ENCODE measurements at regions not wholly inside any gene's neighbourhood (a gene's known extent, or its start where the extent isn't known, plus 50 kb on each side); places are given as distances from the start of the nearest gene placed in this dataset.
A peak's percentile ranks its signal among the peaks of the same experiment; 100 is the strongest.
"Not testable (repeated sequence)": the region's sequence is repeated elsewhere in the genome, so short reads cannot be mapped to it uniquely, and the experiment has no call there.

GRCh38 chr5:42948961-42949347, 91.2 kb downstream of the ANXA2R start:
- DNase-seq = no peak
- WGBS, 5 donors = 12 to 27% (median 21%) methylated on average over 10 of the region's 10 CpGs
- no peaks in the 10 kb centered on the region for H3K36me3 ChIP-seq
- peak overlapping the region; percentile 15 to 55 (median 37) for H3K4me3 ChIP-seq
- H3K9me3 ChIP-seq = peaks cover 0 to 28% (median 10%) of the 10 kb centered on the region in 4 donors
- intact Hi-C loops (cut with DNase I; ENCODE audit: low total_unique reads) = no loop called here
- TF ChIP-seq POLR2AphosphoS5 (IDR thresholded peaks at IDR 0.05) (no peak), POLR2A (IDR thresholded peaks at IDR 0.05) (no peak), EP300 (IDR thresholded peaks at IDR 0.05) (no peak)
- TF ChIP-seq, protein P1, sequence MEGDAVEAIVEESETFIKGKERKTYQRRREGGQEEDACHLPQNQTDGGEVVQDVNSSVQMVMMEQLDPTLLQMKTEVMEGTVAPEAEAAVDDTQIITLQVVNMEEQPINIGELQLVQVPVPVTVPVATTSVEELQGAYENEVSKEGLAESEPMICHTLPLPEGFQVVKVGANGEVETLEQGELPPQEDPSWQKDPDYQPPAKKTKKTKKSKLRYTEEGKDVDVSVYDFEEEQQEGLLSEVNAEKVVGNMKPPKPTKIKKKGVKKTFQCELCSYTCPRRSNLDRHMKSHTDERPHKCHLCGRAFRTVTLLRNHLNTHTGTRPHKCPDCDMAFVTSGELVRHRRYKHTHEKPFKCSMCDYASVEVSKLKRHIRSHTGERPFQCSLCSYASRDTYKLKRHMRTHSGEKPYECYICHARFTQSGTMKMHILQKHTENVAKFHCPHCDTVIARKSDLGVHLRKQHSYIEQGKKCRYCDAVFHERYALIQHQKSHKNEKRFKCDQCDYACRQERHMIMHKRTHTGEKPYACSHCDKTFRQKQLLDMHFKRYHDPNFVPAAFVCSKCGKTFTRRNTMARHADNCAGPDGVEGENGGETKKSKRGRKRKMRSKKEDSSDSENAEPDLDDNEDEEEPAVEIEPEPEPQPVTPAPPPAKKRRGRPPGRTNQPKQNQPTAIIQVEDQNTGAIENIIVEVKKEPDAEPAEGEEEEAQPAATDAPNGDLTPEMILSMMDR (IDR thresholded peaks at IDR 0.05) = no peak
- peak overlapping the region in 4 of 5 donors; percentile 87 to 94 (median 90) for H3K27ac ChIP-seq
- peaks cover 18 to 51% (median 34%) of the 10 kb centered on the region in 4 donors for H3K4me1 ChIP-seq
- peaks cover 27 to 100% (median 70%) of the 10 kb centered on the region in 3 donors for H3K27me3 ChIP-seq

DNA sequence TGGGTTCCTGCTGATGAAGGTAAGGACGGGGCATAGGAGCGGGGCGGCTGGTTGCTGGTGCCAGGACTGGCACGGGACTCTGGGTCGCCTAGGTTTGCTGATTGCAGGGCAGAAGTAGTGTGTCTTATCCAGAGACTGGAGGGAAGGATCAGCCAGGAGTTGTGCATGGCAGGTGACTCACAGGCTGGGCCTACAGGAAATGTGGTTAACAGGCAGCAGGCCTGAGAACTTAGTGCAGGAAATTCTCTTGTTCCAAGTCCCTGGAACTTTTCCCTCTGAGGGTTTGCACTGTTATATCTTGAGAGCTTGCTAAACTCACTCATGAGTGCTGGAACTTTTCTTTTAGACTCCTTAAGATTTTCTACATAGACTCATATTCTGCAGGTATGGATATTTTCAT, 95.1 kb downstream of the ANXA2R start:
- TF ChIP-seq EP300 (IDR thresholded peaks at IDR 0.05) (no peak), POLR2A (IDR thresholded peaks at IDR 0.05) (no peak)
- Histone ChIP-seq H3K27ac (no peak overlapping the region), H3K9me3 (peaks cover 0 to 4% (median 0%) of the 10 kb centered on the region in 4 donors), H3K4me3 (no peak overlapping the region), H3K27me3 (peaks cover 13 to 93% (median 36%) of the 10 kb centered on the region in 3 donors), H3K36me3 (no peaks in the 10 kb centered on the region), H3K4me1 (peaks cover 0 to 24% (median 14%) of the 10 kb centered on the region in 4 donors)
- DNase-seq = peak in 1 of 2 donors; percentile 36
- 67 to 81% (median 72%) methylated on average over 5 of the region's 5 CpGs for WGBS, 5 donors
- intact Hi-C loops (cut with DNase I; ENCODE audit: low total_unique reads) = no loop called here

GRCh38 chr5:42943931-42944631, 96.0 kb downstream of the ANXA2R start:
- DNase-seq = peak in 1 of 2 donors; percentile 16
- no peaks in the 10 kb centered on the region for H3K9me3 ChIP-seq
- H3K36me3 ChIP-seq = no peaks in the 10 kb centered on the region
- peak overlapping the region in 1 of 4 donors; percentile 17 for H3K4me3 ChIP-seq
- H3K27me3 ChIP-seq = peaks cover 7 to 93% (median 27%) of the 10 kb centered on the region in 3 donors
- TF ChIP-seq, protein P1 (IDR thresholded peaks at IDR 0.05) = no peak
- TF ChIP-seq EP300 (IDR thresholded peaks at IDR 0.05) (no peak), POLR2AphosphoS5 (IDR thresholded peaks at IDR 0.05) (no peak), POLR2A (IDR thresholded peaks at IDR 0.05) (no peak)
- WGBS, 5 donors = 29 to 44% (median 31%) methylated on average over 31 to 39 of the region's 39 CpGs
- peaks cover 0 to 15% (median 9%) of the 10 kb centered on the region in 4 donors for H3K4me1 ChIP-seq
- intact Hi-C loops (cut with DNase I; ENCODE audit: low total_unique reads) = no loop called here
- H3K27ac ChIP-seq = no peak overlapping the region

- H3K4me1 ChIP-seq = peaks cover 0 to 8% (median 6%) of the 10 kb centered on the region in 4 donors
- DNase-seq = no peak
- intact Hi-C loops (cut with DNase I; ENCODE audit: low total_unique reads) = no loop called here
- TF ChIP-seq, protein P1 (IDR thresholded peaks at IDR 0.05) = no peak
- TF ChIP-seq POLR2A (IDR thresholded peaks at IDR 0.05) = no peak
- TF ChIP-seq EP300 (IDR thresholded peaks at IDR 0.05) = no peak
- TF ChIP-seq POLR2AphosphoS5 (IDR thresholded peaks at IDR 0.05) = no peak
- H3K4me3 ChIP-seq = no peak overlapping the region
- peaks cover 0 to 69% (median 16%) of the 10 kb centered on the region in 3 donors for H3K27me3 ChIP-seq
- no peak overlapping the region for H3K27ac ChIP-seq
- H3K9me3 ChIP-seq = peaks cover 0 to 5% (median 0%) of the 10 kb centered on the region in 4 donors
- no peaks in the 10 kb centered on the region for H3K36me3 ChIP-seq
These were observed 99.3 kb downstream of the ANXA2R start for GRCh38 chr5:42940853-42941252.

- H3K4me3 ChIP-seq; H3K27ac ChIP-seq; intact Hi-C loops (cut with DNase I; ENCODE audit: low total_unique reads); DNase-seq; H3K36me3 ChIP-seq; H3K4me1 ChIP-seq: not testable (repeated sequence)
- 77 to 87% (median 83%) methylated on average over 8 of the region's 8 CpGs for WGBS, 5 donors
- Histone ChIP-seq H3K27me3 (peaks cover 0 to 18% (median 0%) of the 10 kb centered on the region in 3 donors), H3K9me3 (peaks cover 0 to 18% (median 16%) of the 10 kb centered on the region in 4 donors)
These were observed 108.1 kb downstream of the ANXA2R start for GRCh38 chr5:42932011-42932410.

DNA sequence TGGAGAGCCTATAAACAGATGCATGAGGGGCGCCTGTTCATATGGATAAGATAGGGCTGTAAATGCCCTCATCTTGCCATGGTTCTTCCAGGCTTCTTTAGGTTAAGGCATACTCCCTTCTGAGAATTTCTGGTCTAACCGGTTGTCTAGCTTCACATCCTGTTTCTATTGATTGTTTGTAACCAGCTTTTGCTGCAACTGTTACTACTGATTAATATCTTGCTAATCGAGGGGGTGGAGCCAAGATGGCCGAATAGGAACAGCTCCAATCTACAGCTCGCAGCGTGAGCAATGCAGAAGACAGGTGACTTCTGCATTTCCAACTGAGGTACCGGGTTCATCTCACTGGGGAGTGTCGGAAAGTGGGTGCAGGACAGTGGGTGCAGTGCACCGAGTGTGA, 108.7 kb downstream of the ANXA2R start:
- H3K27ac ChIP-seq; H3K4me3 ChIP-seq; intact Hi-C loops (cut with DNase I; ENCODE audit: low total_unique reads); DNase-seq; H3K4me1 ChIP-seq; H3K36me3 ChIP-seq: not testable (repeated sequence)
- peaks cover 0 to 23% (median 0%) of the 10 kb centered on the region in 3 donors for H3K27me3 ChIP-seq
- 93 to 96% (median 93%) methylated on average over 9 of the region's 9 CpGs for WGBS, 5 donors
- H3K9me3 ChIP-seq = peaks cover 0 to 18% (median 16%) of the 10 kb centered on the region in 4 donors
